ENCODE measurements at regions not wholly inside any gene's neighbourhood (a gene's known extent, or its start where the extent isn't known, plus 50 kb on each side); places are given as distances from the start of the nearest gene placed in this dataset.

- TF ChIP-seq CTCF (conservative IDR thresholded peaks at IDR 0.05 in 1 of 2, IDR thresholded peaks at IDR 0.05 in 1 of 2; ENCODE audit: extremely low read depth in 1 of 2, insufficient read depth in 1 of 2, low read depth in 1 of 2, low read length in 2 of 2), result no peak
- no peak for TF ChIP-seq EZH2 (IDR thresholded peaks at IDR 0.05; ENCODE audit: borderline replicate concordance, low read length)
Measured at GRCh38 chr10:78737883-78738856, 330.6 kb upstream of the ZMIZ1 start.

Measured in mammary epithelial cell (primary cell).